Keratinocyte (primary cell): ENCODE measurements at regions not wholly inside any gene's neighbourhood (a gene's known extent, or its start where the extent isn't known, plus 50 kb on each side); places are given as distances from the start of the nearest gene placed in this dataset.

Experiments
- DNase-seq: peaks from one replicate; pipeline ENCODE4 v3.0.0-alpha.2; 2011; ENCODE audit warnings: low read depth, missing footprints, low spot score
- FAIRE-seq: peaks from 2 replicates; lab custom pipeline; 2011; peaks lifted over from hg19 to GRCh38; lab: Jason Lieb, UNC
- H2AFZ ChIP-seq: 2 replicates; pipeline ENCODE4 v1.6.0; 2012; ENCODE audit warnings: low read length, control low read depth, inconsistent platforms; ENCODE audit not compliant: control insufficient read depth
- H3K27ac ChIP-seq: 2 replicates; pipeline ENCODE4 v1.5.1; 2011; ENCODE audit warnings: low read length; ENCODE audit not compliant: control insufficient read depth, insufficient read depth
- H3K27me3 ChIP-seq: 3 replicates; pipeline ENCODE4 v1.6.0; 2011; ENCODE audit warnings: low read length; ENCODE audit not compliant: control insufficient read depth, insufficient read depth; ENCODE audit errors: extremely low read depth
- H3K36me3 ChIP-seq, 2 experiments: 2 replicates in 1 of 2; 3 replicates in 1 of 2; pipeline ENCODE4 v1.5.1; 2011; ENCODE audit warnings: low read length in 2 of 2, mild to moderate bottlenecking in 1 of 2; ENCODE audit not compliant: control insufficient read depth in 2 of 2, insufficient read depth in 2 of 2; ENCODE audit errors: extremely low read depth in 1 of 2
- H3K4me1 ChIP-seq: 3 replicates; pipeline ENCODE4 v1.5.1; 2011; ENCODE audit warnings: low read length; ENCODE audit not compliant: control insufficient read depth, insufficient read depth; ENCODE audit errors: extremely low read depth
- H3K4me2 ChIP-seq: 3 replicates; pipeline ENCODE4 v1.6.0; 2011; ENCODE audit warnings: low read depth, low read length; ENCODE audit not compliant: control insufficient read depth, insufficient read depth; ENCODE audit errors: extremely low read depth
- H3K4me3 ChIP-seq, 3 experiments: fragments of 200-600 bp in 1 of 3; sonication (generic) in 1 of 3; 2 replicates in 2 of 3; 3 replicates in 1 of 3; pipeline ENCODE4 v1.5.1; 2011 to 2016; ENCODE audit warnings: low read length in 3 of 3, mild to moderate bottlenecking in 3 of 3, control low read depth in 2 of 3, inconsistent platforms in 1 of 3, low read depth in 1 of 3, mixed read lengths in 1 of 3, mixed run types in 1 of 3, moderate library complexity in 1 of 3; ENCODE audit not compliant: control insufficient read depth in 2 of 3, insufficient read depth in 2 of 3; ENCODE audit errors: extremely low read depth in 1 of 3
- H3K79me2 ChIP-seq: 2 replicates; pipeline ENCODE4 v1.6.0; 2012; ENCODE audit warnings: low read length; ENCODE audit not compliant: control insufficient read depth, insufficient read depth
- H3K9ac ChIP-seq: 3 replicates; pipeline ENCODE4 v1.6.0; 2011; ENCODE audit warnings: low read length; ENCODE audit not compliant: control insufficient read depth, insufficient read depth; ENCODE audit errors: extremely low read depth
- H3K9me1 ChIP-seq: 3 replicates; pipeline ENCODE4 v1.6.0; 2011; ENCODE audit warnings: low read length; ENCODE audit not compliant: control insufficient read depth, insufficient read depth; ENCODE audit errors: extremely low read depth
- H3K9me3 ChIP-seq: 2 replicates; pipeline ENCODE4 v1.5.1; 2012; ENCODE audit warnings: low read depth, low read length; ENCODE audit not compliant: control insufficient read depth
- H4K20me1 ChIP-seq: 3 replicates; pipeline ENCODE4 v1.6.0; 2011; ENCODE audit warnings: low read length; ENCODE audit not compliant: control insufficient read depth, insufficient read depth; ENCODE audit errors: extremely low read depth
- CTCF ChIP-seq, 3 experiments: IDR thresholded peaks in 1 of 3; conservative IDR thresholded peaks in 1 of 3; optimal IDR thresholded peaks in 1 of 3; 2 replicates in 2 of 3; 3 replicates in 1 of 3; pipeline versions ENCODE3 to v1.5.1; 2011; ENCODE audit warnings: low read length in 3 of 3, mild to moderate bottlenecking in 3 of 3, moderate library complexity in 2 of 3, control low read depth in 1 of 3, inconsistent platforms in 1 of 3; ENCODE audit not compliant: insufficient read depth in 2 of 3; ENCODE audit errors: extremely low read depth in 1 of 3
- EZH2 ChIP-seq: IDR thresholded peaks from one replicate; pipeline ENCODE4 v1.6.1; 2012; ENCODE audit warnings: inconsistent platforms, mild to moderate bottlenecking, low read length, moderate library complexity
- dilution Hi-C: fragments of 300-500 bp; cut with MboI; formaldehyde crosslinking; loops from one replicate; pipeline ENCODE4 v1.7.0; 2020; ENCODE audit warnings: low sequenced_read_pairs; ENCODE audit not compliant: extremely low pct_ligation_motif_present

GRCh38 chr2:240203031-240203787 lies 62.8 kb upstream of the OTOS start:
- FAIRE-seq (no peak), DNase-seq (no peak)
- Histone ChIP-seq H3K9me1 (no peaks in the 10 kb centered on the region), H3K4me2 (no peak overlapping the region), H3K79me2 (no peaks in the 10 kb centered on the region), H2AFZ (no peak overlapping the region), H3K27ac (no peak overlapping the region), H3K4me3 (no peak overlapping the region), H3K9me3 (peaks cover 4% of the 10 kb centered on the region), H3K9ac (no peak overlapping the region), H3K36me3 (no peaks in the 10 kb centered on the region), H3K27me3 (peaks cover 63% of the 10 kb centered on the region), H3K4me1 (peaks cover 13% of the 10 kb centered on the region), H4K20me1 (no peaks in the 10 kb centered on the region)
- TF ChIP-seq CTCF (optimal IDR thresholded peaks at IDR 0.05 in 1 of 3, IDR thresholded peaks at IDR 0.05 in 1 of 3, conservative IDR thresholded peaks at IDR 0.05 in 1 of 3; ENCODE audit: extremely low read depth in 1 of 3, insufficient read depth in 2 of 3, low read length in 3 of 3) (no peak), EZH2 (peak; percentile 29)
- dilution Hi-C loops = no loop called here

- Histone ChIP-seq H4K20me1 (no peaks in the 10 kb centered on the region), H3K9me1 (no peaks in the 10 kb centered on the region), H3K27ac (no peak overlapping the region), H3K4me2 (no peak overlapping the region), H3K4me1 (peaks cover 13% of the 10 kb centered on the region), H3K79me2 (no peaks in the 10 kb centered on the region), H3K27me3 (peaks cover 70% of the 10 kb centered on the region), H3K36me3 (no peaks in the 10 kb centered on the region), H3K9ac (no peak overlapping the region), H2AFZ (no peak overlapping the region), H3K4me3 (no peak overlapping the region), H3K9me3 (peaks cover 4% of the 10 kb centered on the region)
- no peak for DNase-seq
- TF ChIP-seq CTCF (optimal IDR thresholded peaks at IDR 0.05 in 1 of 3, IDR thresholded peaks at IDR 0.05 in 1 of 3, conservative IDR thresholded peaks at IDR 0.05 in 1 of 3; ENCODE audit: extremely low read depth in 1 of 3, insufficient read depth in 2 of 3, low read length in 3 of 3) (no peak), EZH2 (no peak)
- FAIRE-seq = no peak
- dilution Hi-C loops = no loop called here
These were observed 63.4 kb upstream of the OTOS start for GRCh38 chr2:240203788-240204270.
